Kidney (tissue), 13 donors: ENCODE measurements at regions not wholly inside any gene's neighbourhood (a gene's known extent, or its start where the extent isn't known, plus 50 kb on each side); places are given as distances from the start of the nearest gene placed in this dataset.

ENCODE experiments used
- DNase-seq, 5 donors: peaks; one replicate each; pipeline ENCODE4 v3.0.0-alpha.2; 2013 to 2020
- FAIRE-seq: peaks from 2 replicates; lab custom pipeline; 2012; peaks lifted over from hg19 to GRCh38; lab: Jason Lieb, UNC
- H3K27ac ChIP-seq, 2 donors: one replicate each; pipeline ENCODE4 v1.7.0; 2013; ENCODE audit warnings: low read depth in 2 of 2, low read length in 2 of 2, inconsistent platforms in 1 of 2
- H3K27me3 ChIP-seq: one replicate; pipeline ENCODE4 v1.7.1; 2013; ENCODE audit warnings: low read length, inconsistent platforms; ENCODE audit not compliant: control insufficient read depth, insufficient read depth
- H3K36me3 ChIP-seq, 3 donors: one replicate each; pipeline versions ENCODE4 v1.7.0 to v1.7.1; 2013; ENCODE audit warnings: low read length in 3 of 3, control low read depth in 1 of 3, inconsistent platforms in 1 of 3; ENCODE audit not compliant: insufficient read depth in 3 of 3, control insufficient read depth in 2 of 3
- H3K4me1 ChIP-seq, 3 donors: one replicate each; pipeline versions ENCODE4 v1.7.0 to v1.7.1; 2013; ENCODE audit warnings: low read length in 3 of 3, inconsistent platforms in 1 of 3, low read depth in 1 of 3; ENCODE audit not compliant: control insufficient read depth in 2 of 3, insufficient read depth in 2 of 3
- H3K4me3 ChIP-seq, 3 donors: one replicate each; pipeline versions ENCODE4 v1.7.0 to v1.8.1; 2013; ENCODE audit warnings: low read length in 3 of 3, control low read depth in 1 of 3, inconsistent platforms in 1 of 3
- H3K9ac ChIP-seq, 3 donors: one replicate each; pipeline versions ENCODE4 v1.7.0 to v1.7.1; 2013; ENCODE audit warnings: low read length in 3 of 3, control low read depth in 1 of 3, inconsistent platforms in 1 of 3
- H3K9me3 ChIP-seq, 3 donors: one replicate each; pipeline versions ENCODE4 v1.7.0 to v1.7.1; 2013; ENCODE audit warnings: low read length in 3 of 3, control low read depth in 1 of 3, inconsistent platforms in 1 of 3; ENCODE audit not compliant: control insufficient read depth in 2 of 3, insufficient read depth in 1 of 3
- intact Hi-C: fragments of 100-400 bp; cut with DNase I; formaldehyde crosslinking; loops from one replicate; pipeline ENCODE4 v1.11.1; 2022
- TF ChIP-seq, protein P1 (sequence below): IDR thresholded peaks from 3 replicates; pipeline ENCODE4 v1.5.1; 2012; ENCODE audit warnings: mild to moderate bottlenecking, moderate library complexity, borderline replicate concordance; ENCODE audit not compliant: insufficient read depth; ENCODE audit errors: extremely low read depth
- donor health status: control.
- donor health status: control.
- donor health status: control.
- donor health status: control.
- donor health status: control.
- donor health status: DM: yes; HTN: yes; CAD: no.
- donor health status: Normal renal cell carcinoma (clear cell type).

GRCh38 chr4:176432811-176433540 lies 113.2 kb downstream of the SPCS3 start:
- no peak overlapping the region for H3K4me3 ChIP-seq
- H3K27me3 ChIP-seq = no peaks in the 10 kb centered on the region
- TF ChIP-seq, protein P1, sequence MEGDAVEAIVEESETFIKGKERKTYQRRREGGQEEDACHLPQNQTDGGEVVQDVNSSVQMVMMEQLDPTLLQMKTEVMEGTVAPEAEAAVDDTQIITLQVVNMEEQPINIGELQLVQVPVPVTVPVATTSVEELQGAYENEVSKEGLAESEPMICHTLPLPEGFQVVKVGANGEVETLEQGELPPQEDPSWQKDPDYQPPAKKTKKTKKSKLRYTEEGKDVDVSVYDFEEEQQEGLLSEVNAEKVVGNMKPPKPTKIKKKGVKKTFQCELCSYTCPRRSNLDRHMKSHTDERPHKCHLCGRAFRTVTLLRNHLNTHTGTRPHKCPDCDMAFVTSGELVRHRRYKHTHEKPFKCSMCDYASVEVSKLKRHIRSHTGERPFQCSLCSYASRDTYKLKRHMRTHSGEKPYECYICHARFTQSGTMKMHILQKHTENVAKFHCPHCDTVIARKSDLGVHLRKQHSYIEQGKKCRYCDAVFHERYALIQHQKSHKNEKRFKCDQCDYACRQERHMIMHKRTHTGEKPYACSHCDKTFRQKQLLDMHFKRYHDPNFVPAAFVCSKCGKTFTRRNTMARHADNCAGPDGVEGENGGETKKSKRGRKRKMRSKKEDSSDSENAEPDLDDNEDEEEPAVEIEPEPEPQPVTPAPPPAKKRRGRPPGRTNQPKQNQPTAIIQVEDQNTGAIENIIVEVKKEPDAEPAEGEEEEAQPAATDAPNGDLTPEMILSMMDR = no peak
- intact Hi-C loops = no loop called here
- no peaks in the 10 kb centered on the region for H3K4me1 ChIP-seq
- H3K27ac ChIP-seq = no peak overlapping the region
- no peak for FAIRE-seq
- no peak overlapping the region for H3K9ac ChIP-seq
- no peak for DNase-seq
- H3K9me3 ChIP-seq = no peaks in the 10 kb centered on the region
- H3K36me3 ChIP-seq = no peaks in the 10 kb centered on the region

GRCh38 chr4:176433983-176434382 lies 114.2 kb downstream of the SPCS3 start:
- TF ChIP-seq, protein P1 = no peak
- DNase-seq (no peak), FAIRE-seq (no peak)
- Histone ChIP-seq H3K27me3 (no peaks in the 10 kb centered on the region), H3K36me3 (no peaks in the 10 kb centered on the region), H3K4me1 (no peaks in the 10 kb centered on the region), H3K9me3 (no peaks in the 10 kb centered on the region), H3K27ac (no peak overlapping the region), H3K4me3 (no peak overlapping the region), H3K9ac (no peak overlapping the region)
- intact Hi-C loops = no loop called here

DNA sequence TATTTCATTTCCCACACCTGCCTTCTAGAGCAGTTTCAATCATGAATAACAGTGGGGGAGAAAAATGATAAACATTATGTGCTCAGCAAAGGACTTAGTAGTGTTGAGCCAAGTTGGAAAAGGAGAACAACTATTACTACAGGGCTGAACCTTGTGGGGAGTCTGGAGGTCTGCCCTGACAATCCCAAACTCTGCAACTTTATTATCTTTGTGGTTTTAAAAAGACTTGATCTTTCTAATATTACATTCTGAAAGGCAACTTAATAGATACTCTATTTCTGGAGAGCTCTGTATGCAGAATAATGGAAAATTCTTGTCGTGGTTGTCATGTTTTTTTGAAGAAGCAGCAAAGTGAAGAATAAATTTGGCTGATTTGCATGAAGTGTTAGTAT lies 116.1 kb downstream of the SPCS3 start:
- Histone ChIP-seq H3K4me3 (no peak overlapping the region), H3K27me3 (no peaks in the 10 kb centered on the region), H3K36me3 (no peaks in the 10 kb centered on the region), H3K9me3 (no peaks in the 10 kb centered on the region), H3K27ac (no peak overlapping the region), H3K9ac (no peak overlapping the region), H3K4me1 (no peaks in the 10 kb centered on the region)
- no peak for FAIRE-seq
- no peak for DNase-seq
- intact Hi-C loops = no loop called here
- TF ChIP-seq, protein P1 = no peak
